ENCODE measurements at regions not wholly inside any gene's neighbourhood (a gene's known extent, or its start where the extent isn't known, plus 50 kb on each side); places are given as distances from the start of the nearest gene placed in this dataset.

DNA sequence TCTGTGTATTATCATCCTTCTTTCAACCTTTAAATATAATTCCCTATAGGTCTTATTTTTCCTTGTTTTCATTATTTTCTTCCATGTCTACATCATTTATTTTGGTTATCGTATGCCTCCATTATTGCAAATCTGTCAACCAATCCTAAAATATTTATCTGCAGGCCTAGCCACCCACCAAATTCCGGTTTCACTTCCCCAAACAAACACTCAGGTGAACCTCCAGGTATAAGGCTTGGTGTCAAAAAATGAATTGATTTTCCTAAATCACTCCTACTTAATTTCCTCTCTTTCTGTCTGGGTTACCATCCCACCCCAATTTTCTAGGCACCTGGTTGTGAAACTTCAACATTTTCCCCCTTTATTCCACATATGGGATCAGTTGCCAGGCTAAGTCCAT is 111.9 kb upstream of the LINC00305 start:
- H3K27me3 ChIP-seq (ENCODE audit: control insufficient read depth, insufficient read depth, low read length) = no peaks in the 10 kb centered on the region

DNA sequence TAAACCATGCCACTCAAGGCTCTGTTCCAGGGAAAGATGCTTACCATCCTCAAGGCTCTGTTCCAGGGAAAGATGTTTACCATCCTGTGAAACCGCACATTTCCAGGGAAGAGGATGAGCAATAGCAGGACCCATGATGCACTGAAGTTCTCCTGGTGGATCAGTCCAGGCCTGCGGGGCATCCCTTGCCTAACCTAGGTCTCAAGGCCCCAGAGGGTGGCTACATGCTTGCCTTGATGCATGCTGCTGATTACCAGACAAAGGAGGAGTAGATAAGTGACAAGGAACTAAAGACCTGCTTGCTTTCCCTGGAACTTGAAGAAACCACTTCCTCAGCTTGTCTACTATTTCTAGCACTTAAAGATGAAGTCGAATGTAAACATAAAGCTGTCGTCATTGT is 111.0 kb upstream of the LINC00305 start:
- intact Hi-C loops (cut with DNase I) = no loop called here
- Histone ChIP-seq H3K4me3 (ENCODE audit: low read length in 3 of 3) (no peak overlapping the region), H3K27ac (ENCODE audit: low read depth in 2 of 2, low read length in 2 of 2) (no peak overlapping the region), H3K9ac (ENCODE audit: low read length in 3 of 3) (no peak overlapping the region), H3K27me3 (ENCODE audit: control insufficient read depth, insufficient read depth, low read length) (no peaks in the 10 kb centered on the region), H3K36me3 (ENCODE audit: control insufficient read depth in 2 of 3, insufficient read depth in 3 of 3, low read length in 3 of 3) (no peaks in the 10 kb centered on the region), H3K4me1 (ENCODE audit: control insufficient read depth in 2 of 3, insufficient read depth in 2 of 3, low read depth in 1 of 3, low read length in 3 of 3) (no peaks in the 10 kb centered on the region), H3K9me3 (ENCODE audit: control insufficient read depth in 2 of 3, insufficient read depth in 1 of 3, low read length in 3 of 3) (no peaks in the 10 kb centered on the region)
- FAIRE-seq (no peak), DNase-seq (no peak)
- TF ChIP-seq, protein P1, sequence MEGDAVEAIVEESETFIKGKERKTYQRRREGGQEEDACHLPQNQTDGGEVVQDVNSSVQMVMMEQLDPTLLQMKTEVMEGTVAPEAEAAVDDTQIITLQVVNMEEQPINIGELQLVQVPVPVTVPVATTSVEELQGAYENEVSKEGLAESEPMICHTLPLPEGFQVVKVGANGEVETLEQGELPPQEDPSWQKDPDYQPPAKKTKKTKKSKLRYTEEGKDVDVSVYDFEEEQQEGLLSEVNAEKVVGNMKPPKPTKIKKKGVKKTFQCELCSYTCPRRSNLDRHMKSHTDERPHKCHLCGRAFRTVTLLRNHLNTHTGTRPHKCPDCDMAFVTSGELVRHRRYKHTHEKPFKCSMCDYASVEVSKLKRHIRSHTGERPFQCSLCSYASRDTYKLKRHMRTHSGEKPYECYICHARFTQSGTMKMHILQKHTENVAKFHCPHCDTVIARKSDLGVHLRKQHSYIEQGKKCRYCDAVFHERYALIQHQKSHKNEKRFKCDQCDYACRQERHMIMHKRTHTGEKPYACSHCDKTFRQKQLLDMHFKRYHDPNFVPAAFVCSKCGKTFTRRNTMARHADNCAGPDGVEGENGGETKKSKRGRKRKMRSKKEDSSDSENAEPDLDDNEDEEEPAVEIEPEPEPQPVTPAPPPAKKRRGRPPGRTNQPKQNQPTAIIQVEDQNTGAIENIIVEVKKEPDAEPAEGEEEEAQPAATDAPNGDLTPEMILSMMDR (IDR thresholded peaks at IDR 0.05; ENCODE audit: borderline replicate concordance, extremely low read depth, insufficient read depth) = no peak

More for the DNA sequence above, 111.9 kb upstream of the LINC00305 start:
- H3K27ac ChIP-seq (ENCODE audit: low read depth in 2 of 2, low read length in 2 of 2) = no peak overlapping the region
- TF ChIP-seq, protein P1 (IDR thresholded peaks at IDR 0.05; ENCODE audit: borderline replicate concordance, extremely low read depth, insufficient read depth) = no peak
- FAIRE-seq (no peak), DNase-seq (no peak)
- H3K4me1 ChIP-seq (ENCODE audit: control insufficient read depth in 2 of 3, insufficient read depth in 2 of 3, low read depth in 1 of 3, low read length in 3 of 3) = no peaks in the 10 kb centered on the region
- no peaks in the 10 kb centered on the region for H3K9me3 ChIP-seq (ENCODE audit: control insufficient read depth in 2 of 3, insufficient read depth in 1 of 3, low read length in 3 of 3)
- no peak overlapping the region for H3K9ac ChIP-seq (ENCODE audit: low read length in 3 of 3)
- H3K36me3 ChIP-seq (ENCODE audit: control insufficient read depth in 2 of 3, insufficient read depth in 3 of 3, low read length in 3 of 3) = no peaks in the 10 kb centered on the region
- intact Hi-C loops (cut with DNase I) = no loop called here
- no peak overlapping the region for H3K4me3 ChIP-seq (ENCODE audit: low read length in 3 of 3)

DNA sequence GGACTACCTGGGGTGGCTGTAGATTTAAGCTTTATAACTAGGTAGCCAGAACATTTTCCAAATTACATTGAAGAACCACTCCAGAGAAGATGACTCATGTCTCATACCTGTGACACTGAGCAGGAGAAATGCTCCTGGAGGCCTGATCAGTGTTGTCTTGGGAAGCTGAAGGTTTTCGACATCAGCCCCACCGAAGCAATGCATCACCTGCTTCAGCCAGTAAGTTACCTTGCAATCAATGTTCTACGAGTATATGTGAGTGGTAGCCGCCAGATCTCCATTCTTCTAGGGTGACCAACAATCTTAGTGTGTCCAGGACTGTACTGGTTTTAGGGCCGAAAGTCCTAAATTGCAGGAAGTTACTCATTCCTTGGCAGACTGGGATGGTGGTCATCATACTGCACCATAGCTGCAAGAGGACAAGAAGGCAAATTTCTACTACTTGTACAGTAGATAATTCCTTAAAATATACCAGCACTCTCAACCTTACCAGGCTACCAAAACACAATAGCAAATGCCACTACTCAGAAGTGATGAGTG is 109.3 kb upstream of the LINC00305 start:
- intact Hi-C loops (cut with DNase I) = no loop called here
- FAIRE-seq = no peak
- TF ChIP-seq, protein P1 (IDR thresholded peaks at IDR 0.05; ENCODE audit: borderline replicate concordance, extremely low read depth, insufficient read depth) = no peak

More for the DNA sequence above, 109.3 kb upstream of the LINC00305 start:
- Histone ChIP-seq H3K27ac (ENCODE audit: low read depth in 2 of 2, low read length in 2 of 2) (no peak overlapping the region), H3K36me3 (ENCODE audit: control insufficient read depth in 2 of 3, insufficient read depth in 3 of 3, low read length in 3 of 3) (no peaks in the 10 kb centered on the region), H3K4me3 (ENCODE audit: low read length in 3 of 3) (no peak overlapping the region), H3K4me1 (ENCODE audit: control insufficient read depth in 2 of 3, insufficient read depth in 2 of 3, low read depth in 1 of 3, low read length in 3 of 3) (no peaks in the 10 kb centered on the region), H3K9me3 (ENCODE audit: control insufficient read depth in 2 of 3, insufficient read depth in 1 of 3, low read length in 3 of 3) (no peaks in the 10 kb centered on the region), H3K27me3 (ENCODE audit: control insufficient read depth, insufficient read depth, low read length) (no peaks in the 10 kb centered on the region), H3K9ac (ENCODE audit: low read length in 3 of 3) (no peak overlapping the region)
- DNase-seq = no peak

Measured in kidney (tissue), 13 donors.